ENCODE measurements at regions not wholly inside any gene's neighbourhood (a gene's known extent, or its start where the extent isn't known, plus 50 kb on each side); places are given as distances from the start of the nearest gene placed in this dataset.

DNA sequence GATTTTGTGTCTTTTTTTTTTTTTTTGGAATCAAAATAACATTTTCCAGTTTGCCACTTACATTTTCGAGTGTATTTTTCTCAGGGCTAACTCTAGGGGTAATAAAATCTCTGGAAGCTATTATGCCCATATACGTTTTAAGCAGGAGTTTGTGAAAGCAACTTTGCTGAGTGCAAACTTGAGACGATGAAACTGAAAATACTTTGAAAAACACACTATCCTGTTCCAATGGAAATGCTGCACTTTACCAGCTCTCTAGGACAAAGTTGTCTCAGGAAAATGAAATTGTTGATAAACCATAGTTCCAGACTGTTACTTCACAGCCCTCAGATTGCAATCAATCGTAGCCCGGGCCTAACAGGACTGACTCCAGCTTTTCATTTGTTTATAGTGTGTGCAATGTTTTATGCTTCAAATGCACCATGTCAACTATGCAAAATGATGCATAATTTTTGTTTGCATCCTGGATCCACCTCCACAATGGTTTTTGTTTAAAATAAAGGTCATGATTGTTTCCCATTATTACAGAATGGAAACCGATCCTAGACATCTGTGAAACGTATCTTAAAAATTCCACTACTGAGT is 220.6 kb upstream of the PKN2 start:
- no peak for DNase-seq (ENCODE audit: low read depth in 1 of 2, low spot score in 1 of 2)
- TF ChIP-seq SPI1 (IDR thresholded peaks at IDR 0.05; ENCODE audit: borderline replicate concordance, low read depth) = no peak
- TF ChIP-seq, protein P1, sequence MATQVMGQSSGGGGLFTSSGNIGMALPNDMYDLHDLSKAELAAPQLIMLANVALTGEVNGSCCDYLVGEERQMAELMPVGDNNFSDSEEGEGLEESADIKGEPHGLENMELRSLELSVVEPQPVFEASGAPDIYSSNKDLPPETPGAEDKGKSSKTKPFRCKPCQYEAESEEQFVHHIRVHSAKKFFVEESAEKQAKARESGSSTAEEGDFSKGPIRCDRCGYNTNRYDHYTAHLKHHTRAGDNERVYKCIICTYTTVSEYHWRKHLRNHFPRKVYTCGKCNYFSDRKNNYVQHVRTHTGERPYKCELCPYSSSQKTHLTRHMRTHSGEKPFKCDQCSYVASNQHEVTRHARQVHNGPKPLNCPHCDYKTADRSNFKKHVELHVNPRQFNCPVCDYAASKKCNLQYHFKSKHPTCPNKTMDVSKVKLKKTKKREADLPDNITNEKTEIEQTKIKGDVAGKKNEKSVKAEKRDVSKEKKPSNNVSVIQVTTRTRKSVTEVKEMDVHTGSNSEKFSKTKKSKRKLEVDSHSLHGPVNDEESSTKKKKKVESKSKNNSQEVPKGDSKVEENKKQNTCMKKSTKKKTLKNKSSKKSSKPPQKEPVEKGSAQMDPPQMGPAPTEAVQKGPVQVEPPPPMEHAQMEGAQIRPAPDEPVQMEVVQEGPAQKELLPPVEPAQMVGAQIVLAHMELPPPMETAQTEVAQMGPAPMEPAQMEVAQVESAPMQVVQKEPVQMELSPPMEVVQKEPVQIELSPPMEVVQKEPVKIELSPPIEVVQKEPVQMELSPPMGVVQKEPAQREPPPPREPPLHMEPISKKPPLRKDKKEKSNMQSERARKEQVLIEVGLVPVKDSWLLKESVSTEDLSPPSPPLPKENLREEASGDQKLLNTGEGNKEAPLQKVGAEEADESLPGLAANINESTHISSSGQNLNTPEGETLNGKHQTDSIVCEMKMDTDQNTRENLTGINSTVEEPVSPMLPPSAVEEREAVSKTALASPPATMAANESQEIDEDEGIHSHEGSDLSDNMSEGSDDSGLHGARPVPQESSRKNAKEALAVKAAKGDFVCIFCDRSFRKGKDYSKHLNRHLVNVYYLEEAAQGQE (IDR thresholded peaks at IDR 0.05; ENCODE audit: insufficient replicate concordance, low read depth) = no peak
- TF ChIP-seq, protein P2, sequence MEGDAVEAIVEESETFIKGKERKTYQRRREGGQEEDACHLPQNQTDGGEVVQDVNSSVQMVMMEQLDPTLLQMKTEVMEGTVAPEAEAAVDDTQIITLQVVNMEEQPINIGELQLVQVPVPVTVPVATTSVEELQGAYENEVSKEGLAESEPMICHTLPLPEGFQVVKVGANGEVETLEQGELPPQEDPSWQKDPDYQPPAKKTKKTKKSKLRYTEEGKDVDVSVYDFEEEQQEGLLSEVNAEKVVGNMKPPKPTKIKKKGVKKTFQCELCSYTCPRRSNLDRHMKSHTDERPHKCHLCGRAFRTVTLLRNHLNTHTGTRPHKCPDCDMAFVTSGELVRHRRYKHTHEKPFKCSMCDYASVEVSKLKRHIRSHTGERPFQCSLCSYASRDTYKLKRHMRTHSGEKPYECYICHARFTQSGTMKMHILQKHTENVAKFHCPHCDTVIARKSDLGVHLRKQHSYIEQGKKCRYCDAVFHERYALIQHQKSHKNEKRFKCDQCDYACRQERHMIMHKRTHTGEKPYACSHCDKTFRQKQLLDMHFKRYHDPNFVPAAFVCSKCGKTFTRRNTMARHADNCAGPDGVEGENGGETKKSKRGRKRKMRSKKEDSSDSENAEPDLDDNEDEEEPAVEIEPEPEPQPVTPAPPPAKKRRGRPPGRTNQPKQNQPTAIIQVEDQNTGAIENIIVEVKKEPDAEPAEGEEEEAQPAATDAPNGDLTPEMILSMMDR (IDR thresholded peaks at IDR 0.05; ENCODE audit: insufficient read depth, low read length) = no peak
- no peak for TF ChIP-seq GABPA (IDR thresholded peaks at IDR 0.05; ENCODE audit: low read depth)
- no peak for TF ChIP-seq POLR2AphosphoS5 (IDR thresholded peaks at IDR 0.05; ENCODE audit: low read depth)
- Histone ChIP-seq H3K4me3 (replicated peaks; ENCODE audit: insufficient read depth, low read length) (no peak overlapping the region), H3K27ac (replicated peaks) (no peak overlapping the region), H3K27me3 (ENCODE audit: insufficient read depth, poor library complexity, severe bottlenecking) (peaks cover 24% of the 10 kb centered on the region)

DNA sequence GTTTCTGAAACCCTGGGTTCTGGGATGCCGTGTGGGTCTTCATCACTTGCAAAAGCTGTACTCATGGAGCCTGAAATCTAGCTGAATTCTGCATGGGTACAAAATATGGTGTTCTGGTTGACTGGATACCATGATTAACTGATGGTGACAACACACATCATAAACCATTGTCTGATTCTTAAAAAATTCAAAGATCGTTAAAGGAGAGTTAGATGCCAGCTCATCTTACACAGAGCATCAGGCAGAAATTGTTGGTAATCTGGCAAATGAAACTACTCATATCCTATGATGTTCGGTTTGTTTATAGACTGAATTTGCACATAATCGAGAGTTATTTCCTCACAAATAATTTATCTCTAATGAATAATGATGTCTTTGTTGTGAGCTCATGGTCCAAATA is 218.1 kb upstream of the PKN2 start:
- no peak overlapping the region for H3K4me3 ChIP-seq (replicated peaks; ENCODE audit: insufficient read depth, low read length)
- DNase-seq (ENCODE audit: low read depth in 1 of 2, low spot score in 1 of 2) = no peak
- H3K27me3 ChIP-seq (ENCODE audit: insufficient read depth, poor library complexity, severe bottlenecking) = peaks cover 22% of the 10 kb centered on the region
- TF ChIP-seq GABPA (IDR thresholded peaks at IDR 0.05; ENCODE audit: low read depth) = no peak
- TF ChIP-seq, protein P2 (IDR thresholded peaks at IDR 0.05; ENCODE audit: insufficient read depth, low read length) = no peak
- TF ChIP-seq POLR2AphosphoS5 (IDR thresholded peaks at IDR 0.05; ENCODE audit: low read depth) = no peak
- TF ChIP-seq, protein P1 (IDR thresholded peaks at IDR 0.05; ENCODE audit: insufficient replicate concordance, low read depth) = no peak
- TF ChIP-seq SPI1 (IDR thresholded peaks at IDR 0.05; ENCODE audit: borderline replicate concordance, low read depth) = no peak
- H3K27ac ChIP-seq (replicated peaks) = no peak overlapping the region

DNA sequence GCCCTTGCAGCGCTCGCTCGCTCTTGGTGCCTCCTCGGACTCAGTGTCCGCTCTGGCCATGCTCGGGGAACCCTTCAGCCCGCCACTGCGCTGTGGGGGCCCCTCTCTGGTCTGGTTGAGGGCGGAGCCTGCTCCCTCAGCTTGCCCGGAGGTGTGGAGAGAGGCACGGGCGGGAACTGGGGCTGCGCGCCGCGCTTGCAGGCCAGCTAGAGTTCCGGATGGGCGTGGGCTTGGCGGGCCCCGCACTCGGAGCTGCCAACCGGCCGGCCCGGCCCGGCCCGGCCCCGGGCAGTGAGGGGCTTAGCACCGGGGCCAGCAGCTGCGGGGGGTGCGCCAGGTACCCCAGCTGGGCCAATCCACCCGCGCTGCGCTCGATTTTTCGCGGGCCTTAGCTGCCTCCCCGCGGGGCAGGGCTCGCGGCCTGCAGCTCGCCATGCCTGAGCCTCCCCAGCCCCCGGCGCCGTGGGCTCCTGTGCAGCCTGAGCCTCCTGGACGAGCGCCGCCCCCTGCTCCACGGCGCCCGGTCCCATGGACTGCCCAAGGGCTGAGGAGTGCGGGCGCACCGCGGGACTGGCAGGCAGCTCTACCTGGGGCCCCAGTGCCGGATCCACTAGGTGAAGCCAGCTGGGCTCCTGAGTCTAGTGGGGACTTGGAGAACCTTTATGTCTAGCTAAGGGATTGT is 217.0 kb upstream of the PKN2 start:
- TF ChIP-seq, protein P1 (IDR thresholded peaks at IDR 0.05; ENCODE audit: insufficient replicate concordance, low read depth) = no peak
- Histone ChIP-seq H3K27me3 (ENCODE audit: insufficient read depth, poor library complexity, severe bottlenecking) (peaks cover 16% of the 10 kb centered on the region), H3K4me3 (replicated peaks; ENCODE audit: insufficient read depth, low read length) (no peak overlapping the region), H3K27ac (replicated peaks) (no peak overlapping the region)
- no peak for DNase-seq (ENCODE audit: low read depth in 1 of 2, low spot score in 1 of 2)

Measured in HL-60 (cell line).